ENCODE measurements at regions not wholly inside any gene's neighbourhood (a gene's known extent, or its start where the extent isn't known, plus 50 kb on each side); places are given as distances from the start of the nearest gene placed in this dataset.

DNA sequence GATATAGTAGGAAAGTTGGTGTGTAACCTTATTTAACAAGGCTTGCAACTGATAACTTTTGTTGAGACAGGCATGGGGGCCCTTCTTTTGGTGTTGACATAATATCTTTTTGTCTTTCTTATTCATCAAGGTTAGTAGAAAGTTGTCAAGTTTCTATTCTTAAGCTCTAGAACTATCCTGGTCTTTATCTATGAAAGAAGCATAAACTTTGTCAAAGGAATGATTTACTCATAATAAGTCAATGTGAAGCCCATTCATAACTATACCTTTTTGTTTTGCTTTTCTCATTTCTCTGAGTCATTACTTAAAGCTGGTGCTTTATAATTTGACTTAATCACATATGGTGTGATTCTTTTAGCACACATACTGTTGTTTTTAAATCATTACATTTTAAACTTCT is 312.4 kb downstream of the UTRN start:
- no peaks in the 10 kb centered on the region for H3K27me3 ChIP-seq (ENCODE audit: control insufficient read depth in 2 of 2, insufficient read depth in 1 of 2, low read length in 1 of 2)
- peaks cover 3 to 4% of the 10 kb centered on the region in 2 donors for H3K36me3 ChIP-seq (ENCODE audit: control insufficient read depth in 2 of 2, insufficient read depth in 2 of 2, low read length in 1 of 2)
- no peak overlapping the region for H3K27ac ChIP-seq (ENCODE audit: low read depth in 1 of 2, low read length in 1 of 2)
- no peaks in the 10 kb centered on the region for H3K9me3 ChIP-seq (ENCODE audit: control insufficient read depth in 2 of 2, insufficient read depth in 1 of 2, low read length in 1 of 2)
- no peak overlapping the region for H3K4me3 ChIP-seq (ENCODE audit: low read length in 2 of 2)
- no peak for DNase-seq (ENCODE audit: low read depth in 6 of 9, low spot score in 9 of 9)
- no peaks in the 10 kb centered on the region for H3K4me1 ChIP-seq (ENCODE audit: control insufficient read depth in 2 of 2, insufficient read depth in 2 of 2, low read length in 2 of 2)

- Histone ChIP-seq H3K4me1 (ENCODE audit: control insufficient read depth in 2 of 2, insufficient read depth in 2 of 2, low read length in 2 of 2) (no peaks in the 10 kb centered on the region), H3K36me3 (ENCODE audit: control insufficient read depth in 2 of 2, insufficient read depth in 2 of 2, low read length in 1 of 2) (no peaks in the 10 kb centered on the region), H3K9me3 (ENCODE audit: control insufficient read depth in 2 of 2, insufficient read depth in 1 of 2, low read length in 1 of 2) (no peaks in the 10 kb centered on the region), H3K27me3 (ENCODE audit: control insufficient read depth in 2 of 2, insufficient read depth in 1 of 2, low read length in 1 of 2) (no peaks in the 10 kb centered on the region), H3K27ac (ENCODE audit: low read depth in 1 of 2, low read length in 1 of 2) (no peak overlapping the region), H3K4me3 (ENCODE audit: low read length in 2 of 2) (no peak overlapping the region)
- WGBS, result 97% methylated on average over 1 of the region's 1 CpG
- no peak for DNase-seq (ENCODE audit: low read depth in 6 of 9, low spot score in 9 of 9)
Measured at GRCh38 chr6:144599615-144600014, 314.5 kb downstream of the UTRN start.

- no peak overlapping the region for H3K4me3 ChIP-seq (ENCODE audit: low read length in 2 of 2)
- no peaks in the 10 kb centered on the region for H3K27me3 ChIP-seq (ENCODE audit: control insufficient read depth in 2 of 2, insufficient read depth in 1 of 2, low read length in 1 of 2)
- H3K9me3 ChIP-seq (ENCODE audit: control insufficient read depth in 2 of 2, insufficient read depth in 1 of 2, low read length in 1 of 2), result no peaks in the 10 kb centered on the region
- no peak for DNase-seq (ENCODE audit: low read depth in 6 of 9, low spot score in 9 of 9)
- 97% methylated on average over 2 of the region's 2 CpGs for WGBS
- no peaks in the 10 kb centered on the region for H3K4me1 ChIP-seq (ENCODE audit: control insufficient read depth in 2 of 2, insufficient read depth in 2 of 2, low read length in 2 of 2)
- H3K27ac ChIP-seq (ENCODE audit: low read depth in 1 of 2, low read length in 1 of 2), result no peak overlapping the region
- H3K36me3 ChIP-seq (ENCODE audit: control insufficient read depth in 2 of 2, insufficient read depth in 2 of 2, low read length in 1 of 2), result no peaks in the 10 kb centered on the region
Measured at GRCh38 chr6:144601221-144601620, 316.1 kb downstream of the UTRN start.

GRCh38 chr6:144602523-144603180 is 317.5 kb downstream of the UTRN start:
- no peaks in the 10 kb centered on the region for H3K4me1 ChIP-seq (ENCODE audit: control insufficient read depth in 2 of 2, insufficient read depth in 2 of 2, low read length in 2 of 2)
- no peaks in the 10 kb centered on the region for H3K36me3 ChIP-seq (ENCODE audit: control insufficient read depth in 2 of 2, insufficient read depth in 2 of 2, low read length in 1 of 2)
- H3K4me3 ChIP-seq (ENCODE audit: low read length in 2 of 2), result no peak overlapping the region
- H3K27me3 ChIP-seq (ENCODE audit: control insufficient read depth in 2 of 2, insufficient read depth in 1 of 2, low read length in 1 of 2), result no peaks in the 10 kb centered on the region
- H3K9me3 ChIP-seq (ENCODE audit: control insufficient read depth in 2 of 2, insufficient read depth in 1 of 2, low read length in 1 of 2), result no peaks in the 10 kb centered on the region
- 45% methylated on average over 3 of the region's 3 CpGs for WGBS
- DNase-seq (ENCODE audit: low read depth in 6 of 9, low spot score in 9 of 9), result peak in 2 of 9 donors; percentile 32 to 65
- no peak overlapping the region for H3K27ac ChIP-seq (ENCODE audit: low read depth in 1 of 2, low read length in 1 of 2)

GRCh38 chr6:144606083-144606482 is 320.9 kb downstream of the UTRN start:
- H3K27me3 ChIP-seq (ENCODE audit: control insufficient read depth in 2 of 2, insufficient read depth in 1 of 2, low read length in 1 of 2), result no peaks in the 10 kb centered on the region
- 97% methylated on average over 2 of the region's 2 CpGs for WGBS
- no peaks in the 10 kb centered on the region for H3K36me3 ChIP-seq (ENCODE audit: control insufficient read depth in 2 of 2, insufficient read depth in 2 of 2, low read length in 1 of 2)
- no peak overlapping the region for H3K27ac ChIP-seq (ENCODE audit: low read depth in 1 of 2, low read length in 1 of 2)
- H3K9me3 ChIP-seq (ENCODE audit: control insufficient read depth in 2 of 2, insufficient read depth in 1 of 2, low read length in 1 of 2), result no peaks in the 10 kb centered on the region
- H3K4me3 ChIP-seq (ENCODE audit: low read length in 2 of 2), result no peak overlapping the region
- no peak for DNase-seq (ENCODE audit: low read depth in 6 of 9, low spot score in 9 of 9)
- H3K4me1 ChIP-seq (ENCODE audit: control insufficient read depth in 2 of 2, insufficient read depth in 2 of 2, low read length in 2 of 2), result peaks cover 3% of the 10 kb centered on the region in 2 donors

- Histone ChIP-seq H3K9me3 (ENCODE audit: control insufficient read depth in 2 of 2, insufficient read depth in 1 of 2, low read length in 1 of 2) (no peaks in the 10 kb centered on the region), H3K4me3 (ENCODE audit: low read length in 2 of 2) (no peak overlapping the region), H3K4me1 (ENCODE audit: control insufficient read depth in 2 of 2, insufficient read depth in 2 of 2, low read length in 2 of 2) (peaks cover 3% of the 10 kb centered on the region in 2 donors), H3K27ac (ENCODE audit: low read depth in 1 of 2, low read length in 1 of 2) (peak overlapping the region in 1 of 2 donors; percentile 13), H3K36me3 (ENCODE audit: control insufficient read depth in 2 of 2, insufficient read depth in 2 of 2, low read length in 1 of 2) (no peaks in the 10 kb centered on the region), H3K27me3 (ENCODE audit: control insufficient read depth in 2 of 2, insufficient read depth in 1 of 2, low read length in 1 of 2) (no peaks in the 10 kb centered on the region)
- WGBS, result 89% methylated on average over 5 of the region's 5 CpGs
- no peak for DNase-seq (ENCODE audit: low read depth in 6 of 9, low spot score in 9 of 9)
Measured at GRCh38 chr6:144607998-144608735, 323.0 kb downstream of the UTRN start.

GRCh38 chr6:144612811-144613210 is 327.7 kb downstream of the UTRN start:
- Histone ChIP-seq H3K27ac (ENCODE audit: low read depth in 1 of 2, low read length in 1 of 2) (no peak overlapping the region), H3K36me3 (ENCODE audit: control insufficient read depth in 2 of 2, insufficient read depth in 2 of 2, low read length in 1 of 2) (no peaks in the 10 kb centered on the region), H3K9me3 (ENCODE audit: control insufficient read depth in 2 of 2, insufficient read depth in 1 of 2, low read length in 1 of 2) (no peaks in the 10 kb centered on the region), H3K4me1 (ENCODE audit: control insufficient read depth in 2 of 2, insufficient read depth in 2 of 2, low read length in 2 of 2) (peaks cover 3% of the 10 kb centered on the region in 2 donors), H3K4me3 (ENCODE audit: low read length in 2 of 2) (no peak overlapping the region), H3K27me3 (ENCODE audit: control insufficient read depth in 2 of 2, insufficient read depth in 1 of 2, low read length in 1 of 2) (no peaks in the 10 kb centered on the region)
- DNase-seq (ENCODE audit: low read depth in 6 of 9, low spot score in 9 of 9), result no peak
- WGBS, result 94% methylated on average over 1 of the region's 1 CpG

GRCh38 chr6:144613859-144614258 is 328.7 kb downstream of the UTRN start:
- H3K4me3 ChIP-seq (ENCODE audit: low read length in 2 of 2), result no peak overlapping the region
- H3K27ac ChIP-seq (ENCODE audit: low read depth in 1 of 2, low read length in 1 of 2), result no peak overlapping the region
- 95% methylated on average over 2 of the region's 2 CpGs for WGBS

GRCh38 chr6:144615870-144616269 is 330.7 kb downstream of the UTRN start:
- Histone ChIP-seq H3K9me3 (ENCODE audit: control insufficient read depth in 2 of 2, insufficient read depth in 1 of 2, low read length in 1 of 2) (no peaks in the 10 kb centered on the region), H3K27me3 (ENCODE audit: control insufficient read depth in 2 of 2, insufficient read depth in 1 of 2, low read length in 1 of 2) (no peaks in the 10 kb centered on the region), H3K4me1 (ENCODE audit: control insufficient read depth in 2 of 2, insufficient read depth in 2 of 2, low read length in 2 of 2) (no peaks in the 10 kb centered on the region), H3K27ac (ENCODE audit: low read depth in 1 of 2, low read length in 1 of 2) (no peak overlapping the region), H3K4me3 (ENCODE audit: low read length in 2 of 2) (no peak overlapping the region), H3K36me3 (ENCODE audit: control insufficient read depth in 2 of 2, insufficient read depth in 2 of 2, low read length in 1 of 2) (no peaks in the 10 kb centered on the region)
- over 99% methylated on average over 2 of the region's 2 CpGs for WGBS
- DNase-seq (ENCODE audit: low read depth in 6 of 9, low spot score in 9 of 9), result no peak

More at GRCh38 chr6:144613859-144614258, 328.7 kb downstream of the UTRN start:
- Histone ChIP-seq H3K4me1 (ENCODE audit: control insufficient read depth in 2 of 2, insufficient read depth in 2 of 2, low read length in 2 of 2) (no peaks in the 10 kb centered on the region), H3K9me3 (ENCODE audit: control insufficient read depth in 2 of 2, insufficient read depth in 1 of 2, low read length in 1 of 2) (no peaks in the 10 kb centered on the region), H3K27me3 (ENCODE audit: control insufficient read depth in 2 of 2, insufficient read depth in 1 of 2, low read length in 1 of 2) (no peaks in the 10 kb centered on the region), H3K36me3 (ENCODE audit: control insufficient read depth in 2 of 2, insufficient read depth in 2 of 2, low read length in 1 of 2) (no peaks in the 10 kb centered on the region)
- DNase-seq (ENCODE audit: low read depth in 6 of 9, low spot score in 9 of 9), result no peak
